HFFc6 (cell line): ENCODE measurements at regions not wholly inside any gene's neighbourhood (a gene's known extent, or its start where the extent isn't known, plus 50 kb on each side); places are given as distances from the start of the nearest gene placed in this dataset.

Experiments
- DNase-seq: peaks from one replicate; pipeline ENCODE4 v3.0.0-alpha.2; 2018
- H3K27ac Mint-ChIP-seq: 2 replicates; pipeline ENCODE4 v1.8.0; 2020; ENCODE audit warnings: mild to moderate bottlenecking, mixed read lengths
- H3K27me3 Mint-ChIP-seq: 2 replicates; pipeline ENCODE4 v1.8.0; 2021; ENCODE audit warnings: mild to moderate bottlenecking, moderate library complexity, mixed read lengths; ENCODE audit not compliant: insufficient read depth
- H3K36me3 Mint-ChIP-seq: 2 replicates; pipeline ENCODE4 v1.8.0; 2021; ENCODE audit warnings: low read depth, mixed read lengths
- H3K4me1 Mint-ChIP-seq: 2 replicates; pipeline ENCODE4 v1.8.0; 2020; ENCODE audit warnings: low read depth, mixed read lengths
- H3K4me3 Mint-ChIP-seq: 2 replicates; pipeline ENCODE4 v1.8.0; 2020; ENCODE audit warnings: mild to moderate bottlenecking, moderate library complexity, mixed read lengths
- H3K9me3 Mint-ChIP-seq: 2 replicates; pipeline ENCODE4 v1.8.0; 2020; ENCODE audit warnings: mild to moderate bottlenecking, mixed read lengths
- TF ChIP-seq, protein P1 (sequence below): fragments of 200-600 bp; sonication (generic); IDR thresholded peaks from 2 replicates; pipeline ENCODE4 v1.5.0; 2021; ENCODE audit warnings: antibody characterized with exemption, mild to moderate bottlenecking

DNA sequence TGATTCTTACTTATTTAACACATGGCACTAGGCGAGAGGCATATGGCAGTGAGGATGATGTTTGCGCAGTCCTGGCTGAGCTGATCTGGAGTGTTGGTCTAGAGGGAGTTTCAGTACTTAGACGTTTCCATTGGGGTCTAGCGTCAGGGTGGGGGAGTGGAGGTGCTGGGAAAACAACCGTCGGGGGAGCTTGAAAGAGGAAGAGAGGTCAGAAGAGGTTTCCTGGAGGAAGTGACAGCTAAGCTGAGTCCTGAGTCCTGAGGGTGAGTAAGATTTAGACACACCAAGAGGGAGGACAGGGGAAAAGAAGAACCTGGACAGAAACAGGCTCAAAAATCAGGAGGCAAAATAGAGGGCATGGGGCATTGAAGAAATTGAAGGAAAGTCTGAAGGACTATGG is 81.4 kb downstream of the ALOX5AP start:
- Mint-ChIP-seq H3K27me3 (no peaks in the 10 kb centered on the region), H3K27ac (peak overlapping the region; percentile 4; the same call in 1 of the 2 replicates), H3K4me1 (peaks cover 33% of the 10 kb centered on the region), H3K4me3 (no peak overlapping the region), H3K36me3 (no peaks in the 10 kb centered on the region), H3K9me3 (no peaks in the 10 kb centered on the region)
- TF ChIP-seq, protein P1, sequence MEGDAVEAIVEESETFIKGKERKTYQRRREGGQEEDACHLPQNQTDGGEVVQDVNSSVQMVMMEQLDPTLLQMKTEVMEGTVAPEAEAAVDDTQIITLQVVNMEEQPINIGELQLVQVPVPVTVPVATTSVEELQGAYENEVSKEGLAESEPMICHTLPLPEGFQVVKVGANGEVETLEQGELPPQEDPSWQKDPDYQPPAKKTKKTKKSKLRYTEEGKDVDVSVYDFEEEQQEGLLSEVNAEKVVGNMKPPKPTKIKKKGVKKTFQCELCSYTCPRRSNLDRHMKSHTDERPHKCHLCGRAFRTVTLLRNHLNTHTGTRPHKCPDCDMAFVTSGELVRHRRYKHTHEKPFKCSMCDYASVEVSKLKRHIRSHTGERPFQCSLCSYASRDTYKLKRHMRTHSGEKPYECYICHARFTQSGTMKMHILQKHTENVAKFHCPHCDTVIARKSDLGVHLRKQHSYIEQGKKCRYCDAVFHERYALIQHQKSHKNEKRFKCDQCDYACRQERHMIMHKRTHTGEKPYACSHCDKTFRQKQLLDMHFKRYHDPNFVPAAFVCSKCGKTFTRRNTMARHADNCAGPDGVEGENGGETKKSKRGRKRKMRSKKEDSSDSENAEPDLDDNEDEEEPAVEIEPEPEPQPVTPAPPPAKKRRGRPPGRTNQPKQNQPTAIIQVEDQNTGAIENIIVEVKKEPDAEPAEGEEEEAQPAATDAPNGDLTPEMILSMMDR = no peak
- no peak for DNase-seq

DNA sequence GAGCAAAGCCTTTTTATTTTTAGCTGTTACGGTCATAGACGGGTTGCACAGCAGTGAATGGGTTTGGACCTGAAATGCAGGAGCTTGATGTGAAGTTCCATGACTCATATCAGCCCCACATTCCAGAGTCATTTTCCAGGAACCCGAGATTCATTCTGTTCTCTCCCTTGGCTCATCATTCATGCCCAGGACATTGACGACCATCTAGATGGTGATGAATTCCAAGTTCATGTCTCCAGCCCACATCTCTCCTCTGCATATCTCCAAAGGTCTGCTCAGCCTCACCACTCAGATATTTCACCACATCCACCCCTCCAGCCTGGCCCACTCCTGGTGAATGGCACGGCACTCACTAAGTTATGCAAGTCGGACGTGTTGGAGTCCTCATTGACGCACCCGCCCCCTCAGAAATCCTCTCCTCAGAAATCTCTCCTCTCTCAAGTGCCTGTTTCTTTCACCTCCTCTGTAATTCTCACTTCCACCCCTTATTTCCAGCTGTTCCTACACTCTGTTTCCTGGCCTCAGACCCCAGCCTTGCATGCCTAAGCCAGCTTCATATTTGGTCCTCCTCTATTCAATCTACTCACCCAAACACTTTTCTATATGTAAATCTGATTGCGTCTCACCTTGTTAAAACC is 83.1 kb downstream of the ALOX5AP start:
- Mint-ChIP-seq H3K4me1 (peaks cover 33% of the 10 kb centered on the region), H3K27ac (peak overlapping the region; percentile 68), H3K9me3 (no peaks in the 10 kb centered on the region), H3K36me3 (no peaks in the 10 kb centered on the region), H3K27me3 (no peaks in the 10 kb centered on the region), H3K4me3 (peak overlapping the region; percentile 41)
- DNase-seq = peak; percentile 83
- TF ChIP-seq, protein P1 = no peak

DNA sequence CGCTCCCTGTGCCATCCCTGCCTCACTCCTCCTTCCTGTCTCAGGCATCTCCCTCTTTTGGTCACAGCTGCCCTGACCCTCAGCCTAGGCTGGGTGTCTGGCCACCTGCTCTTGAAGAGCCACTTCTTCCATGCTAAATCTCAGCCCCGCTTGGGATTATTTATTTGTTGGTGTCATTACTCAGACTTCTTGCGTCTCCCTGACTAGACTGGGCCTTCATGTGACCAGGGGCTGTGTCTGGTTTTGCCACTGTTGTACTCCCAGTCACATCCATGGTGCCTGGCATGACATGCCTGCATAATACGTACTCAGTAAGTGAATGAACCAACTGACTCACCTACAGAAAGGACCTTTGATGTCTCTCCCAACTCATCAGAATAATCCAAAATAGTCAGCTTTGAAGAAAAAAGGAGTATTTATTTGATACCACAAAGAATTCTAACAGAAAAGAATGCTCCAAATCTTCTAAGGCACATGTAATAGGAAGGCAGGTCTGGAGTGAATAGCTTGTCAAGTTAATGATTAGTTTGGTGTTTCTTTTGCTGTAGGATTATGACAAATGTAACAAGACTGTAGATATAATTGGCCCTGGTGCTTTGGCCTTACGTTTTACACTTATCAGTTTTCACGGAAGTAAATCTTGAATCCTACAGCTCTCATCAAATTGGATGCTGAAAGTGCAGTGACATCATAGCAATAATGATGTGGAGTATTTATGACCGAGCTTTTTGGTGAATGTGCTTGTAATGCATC is 84.0 kb downstream of the ALOX5AP start:
- no peaks in the 10 kb centered on the region for H3K9me3 Mint-ChIP-seq
- DNase-seq = no peak
- TF ChIP-seq, protein P1 = no peak
- H3K4me1 Mint-ChIP-seq = peaks cover 33% of the 10 kb centered on the region
- H3K27me3 Mint-ChIP-seq = no peaks in the 10 kb centered on the region
- H3K36me3 Mint-ChIP-seq = no peaks in the 10 kb centered on the region
- H3K4me3 Mint-ChIP-seq = no peak overlapping the region
- no peak overlapping the region for H3K27ac Mint-ChIP-seq

DNA sequence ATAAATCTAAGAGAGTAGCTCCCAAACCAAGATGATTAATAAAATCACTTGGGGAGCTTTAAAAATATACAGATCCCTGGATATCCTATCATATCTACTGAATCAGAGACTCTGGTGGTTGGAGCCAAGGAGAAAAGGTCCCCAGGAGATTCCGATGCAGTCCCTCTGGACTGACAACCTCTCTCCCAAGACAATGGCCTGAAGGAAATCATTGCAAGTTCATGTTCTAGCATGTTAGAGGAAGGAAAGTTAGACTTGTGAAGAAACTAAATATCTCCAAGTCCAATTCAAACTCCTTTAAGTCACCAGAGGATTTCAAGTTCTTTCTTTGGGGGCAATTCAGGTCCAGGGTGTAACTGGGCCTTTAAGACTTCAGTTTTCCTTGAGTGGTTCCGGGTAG is 84.7 kb upstream of the MEDAG start:
- H3K27me3 Mint-ChIP-seq = peaks cover 6% of the 10 kb centered on the region
- no peak overlapping the region for H3K27ac Mint-ChIP-seq
- no peaks in the 10 kb centered on the region for H3K36me3 Mint-ChIP-seq
- no peak for DNase-seq
- no peaks in the 10 kb centered on the region for H3K9me3 Mint-ChIP-seq
- TF ChIP-seq, protein P1 = no peak
- peaks cover 29% of the 10 kb centered on the region for H3K4me1 Mint-ChIP-seq
- H3K4me3 Mint-ChIP-seq = no peak overlapping the region

DNA sequence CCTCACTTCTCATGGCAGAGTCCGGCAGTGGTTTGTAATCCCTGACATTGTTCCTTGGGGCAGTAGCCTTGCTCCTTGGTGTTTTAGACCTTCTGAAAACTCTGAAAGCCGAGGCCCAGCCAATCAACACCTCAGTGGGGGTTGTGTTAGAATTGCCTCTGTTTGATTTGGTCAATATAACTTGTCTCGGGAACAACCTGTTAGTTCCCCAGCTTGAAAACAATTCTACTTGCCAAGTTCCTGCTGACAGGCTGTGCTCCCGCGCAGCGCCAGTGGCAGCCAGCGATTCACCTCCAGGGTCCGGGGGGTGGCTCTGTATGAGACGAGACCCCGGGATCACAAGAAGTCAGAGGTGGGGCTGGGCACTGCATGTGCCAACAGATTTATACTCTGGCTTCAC is 81.4 kb upstream of the MEDAG start:
- H3K9me3 Mint-ChIP-seq = no peaks in the 10 kb centered on the region
- peaks cover 6% of the 10 kb centered on the region for H3K27me3 Mint-ChIP-seq
- H3K4me3 Mint-ChIP-seq = no peak overlapping the region
- H3K4me1 Mint-ChIP-seq = peaks cover 10% of the 10 kb centered on the region
- no peak overlapping the region for H3K27ac Mint-ChIP-seq
- no peak for DNase-seq
- H3K36me3 Mint-ChIP-seq = no peaks in the 10 kb centered on the region
- TF ChIP-seq, protein P1 = no peak
